ENCODE measurements at regions not wholly inside any gene's neighbourhood (a gene's known extent, or its start where the extent isn't known, plus 50 kb on each side); places are given as distances from the start of the nearest gene placed in this dataset.

GRCh38 chr4:134636338-134637051 lies 434.9 kb upstream of the PABPC4L start:
- TF ChIP-seq CTCF (IDR thresholded peaks at IDR 0.05) (no peak), POLR2A (IDR thresholded peaks at IDR 0.05) (no peak)
